Gastroesophageal sphincter (tissue), 3 donors: ENCODE measurements at regions not wholly inside any gene's neighbourhood (a gene's known extent, or its start where the extent isn't known, plus 50 kb on each side); places are given as distances from the start of the nearest gene placed in this dataset.

ENCODE experiments used
- CTCF ChIP-seq, 4 experiments: fragments of 200-600 bp in 2 of 4; fragments of 450-650 bp in 2 of 4; sonication (generic) in 1 of 4; IDR thresholded peaks; one replicate each; pipeline ENCODE4 v1.5.1; 2017 to 2019; ENCODE audit warnings: antibody characterized with exemption in 4 of 4, mild to moderate bottlenecking in 2 of 4, moderate library complexity in 2 of 4
- EP300 ChIP-seq: sonication (generic); formaldehyde crosslinking; IDR thresholded peaks from one replicate; pipeline ENCODE4 v1.6.1; 2017; ENCODE audit warnings: antibody characterized with exemption, mild to moderate bottlenecking
- POLR2A ChIP-seq, 2 donors: fragments of 450-650 bp; IDR thresholded peaks; one replicate each; pipeline ENCODE4 v1.6.1; 2017; ENCODE audit warnings: antibody characterized with exemption in 2 of 2, mild to moderate bottlenecking in 2 of 2, moderate library complexity in 1 of 2
- POLR2AphosphoS5 ChIP-seq: sonication (generic); formaldehyde crosslinking; IDR thresholded peaks from one replicate; pipeline ENCODE4 v1.6.1; 2017; ENCODE audit warnings: antibody characterized with exemption

GRCh38 chr2:200742426-200742825 lies 69.3 kb upstream of the BZW1 start:
- TF ChIP-seq CTCF (IDR thresholded peaks at IDR 0.05) (no peak), POLR2AphosphoS5 (no peak), POLR2A (IDR thresholded peaks at IDR 0.05) (no peak), EP300 (no peak)
